Adrenal gland (tissue), 9 donors: ENCODE measurements at regions not wholly inside any gene's neighbourhood (a gene's known extent, or its start where the extent isn't known, plus 50 kb on each side); places are given as distances from the start of the nearest gene placed in this dataset.

ENCODE experiments used
- DNase-seq, 7 donors: peaks; one replicate each; pipeline ENCODE4 v3.0.0-alpha.2; 2019 to 2020
- H3K27ac ChIP-seq, 5 donors: fragments of 200-600 bp; sonication (generic) in 4 of 5; 1 replicate in 3 of 5; 2 replicates in 2 of 5; pipeline versions ENCODE4 v1.5.1 to v1.8.0; 2016 to 2020; ENCODE audit warnings: mild to moderate bottlenecking in 1 of 5
- H3K27me3 ChIP-seq: fragments of 200-600 bp; 2 replicates; pipeline ENCODE4 v1.8.0; 2021
- H3K36me3 ChIP-seq, 2 donors: fragments of 200-600 bp; replicated peaks in 1 of 2; 1 replicate in 1 of 2; 2 replicates in 1 of 2; pipeline versions ENCODE4 v1.5.1 to v1.8.0; 2018 to 2022
- H3K4me1 ChIP-seq, 2 donors: fragments of 200-600 bp; replicated peaks in 1 of 2; 1 replicate in 1 of 2; 2 replicates in 1 of 2; pipeline versions ENCODE4 v1.5.1 to v1.8.0; 2018 to 2021
- H3K4me3 ChIP-seq, 4 donors: fragments of 200-600 bp; sonication (generic) in 3 of 4; one replicate each; pipeline ENCODE4 v1.5.1; 2016 to 2018
- H3K9me3 ChIP-seq, 3 donors: fragments of 200-600 bp; sonication (generic) in 1 of 3; replicated peaks in 1 of 3; 1 replicate in 2 of 3; 2 replicates in 1 of 3; pipeline versions ENCODE4 v1.5.1 to v1.8.0; 2016 to 2021
- POLR2A ChIP-seq, 2 donors: fragments of 450-650 bp; IDR thresholded peaks; one replicate each; pipeline ENCODE4 v1.6.1; 2017; ENCODE audit warnings: antibody characterized with exemption in 2 of 2, mild to moderate bottlenecking in 2 of 2, moderate library complexity in 1 of 2
- WGBS, 4 donors: extraction: QIAGEN DNeasy Blood & Tissue Kit in 2 of 4; methylation state at CpG; one replicate each; pipeline versions ENCODE4 v1.1.5 to v1.1.7; 2013 to 2017; 5-methylcytosine and 5-hydroxymethylcytosine counted together
- intact Hi-C, 2 donors: fragments of 100-400 bp; cut with DNase I; formaldehyde crosslinking; loops; one replicate each; pipeline versions ENCODE4 v1.14.1 to v1.15.0; 2022 to 2023
- TF ChIP-seq, protein P1 (sequence below), 6 experiments: fragments of 450-650 bp in 4 of 6; fragments of 200-600 bp in 2 of 6; sonication (generic) in 1 of 6; IDR thresholded peaks; 1 replicate in 5 of 6; 2 replicates in 1 of 6; pipeline versions ENCODE4 v1.5.1 to v1.8.0; 2016 to 2021; ENCODE audit warnings: antibody characterized with exemption in 6 of 6, mild to moderate bottlenecking in 2 of 6, moderate library complexity in 1 of 6
- donor health status: healthy with polysubstance abuse.
- donor health status: Bipolar disorder and iron deficiency.
- donor health status: DM: yes; HTN: yes; CAD: no.
- donor health status: DM: no; HTN: no; CAD: no.
- donor health status: DM: no; HTN: no; CAD: no.

DNA sequence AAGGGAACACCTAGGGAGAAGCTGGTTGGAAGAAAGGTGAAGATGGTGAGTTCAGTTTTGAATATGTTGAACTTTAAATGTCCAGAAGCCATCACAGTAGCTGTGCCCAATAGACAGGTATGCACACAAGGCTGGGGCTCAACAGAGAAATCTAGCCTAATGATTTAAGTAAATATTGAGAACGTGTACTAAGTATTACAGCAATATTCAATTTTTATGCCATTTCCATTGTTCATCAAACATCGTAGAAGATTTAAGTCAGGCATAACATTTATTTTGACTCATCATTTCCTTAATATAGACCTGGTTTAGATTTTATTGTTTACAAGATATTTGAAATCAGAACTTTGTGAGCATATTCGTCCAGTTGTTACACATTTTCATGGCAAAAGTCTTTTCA, 116.4 kb downstream of the HPGD start:
- H3K27ac ChIP-seq, result no peak overlapping the region
- intact Hi-C loops, result no loop called here
- H3K27me3 ChIP-seq, result no peaks in the 10 kb centered on the region
- no peaks in the 10 kb centered on the region for H3K36me3 ChIP-seq
- no peak for TF ChIP-seq POLR2A (IDR thresholded peaks at IDR 0.05)
- TF ChIP-seq, protein P1, sequence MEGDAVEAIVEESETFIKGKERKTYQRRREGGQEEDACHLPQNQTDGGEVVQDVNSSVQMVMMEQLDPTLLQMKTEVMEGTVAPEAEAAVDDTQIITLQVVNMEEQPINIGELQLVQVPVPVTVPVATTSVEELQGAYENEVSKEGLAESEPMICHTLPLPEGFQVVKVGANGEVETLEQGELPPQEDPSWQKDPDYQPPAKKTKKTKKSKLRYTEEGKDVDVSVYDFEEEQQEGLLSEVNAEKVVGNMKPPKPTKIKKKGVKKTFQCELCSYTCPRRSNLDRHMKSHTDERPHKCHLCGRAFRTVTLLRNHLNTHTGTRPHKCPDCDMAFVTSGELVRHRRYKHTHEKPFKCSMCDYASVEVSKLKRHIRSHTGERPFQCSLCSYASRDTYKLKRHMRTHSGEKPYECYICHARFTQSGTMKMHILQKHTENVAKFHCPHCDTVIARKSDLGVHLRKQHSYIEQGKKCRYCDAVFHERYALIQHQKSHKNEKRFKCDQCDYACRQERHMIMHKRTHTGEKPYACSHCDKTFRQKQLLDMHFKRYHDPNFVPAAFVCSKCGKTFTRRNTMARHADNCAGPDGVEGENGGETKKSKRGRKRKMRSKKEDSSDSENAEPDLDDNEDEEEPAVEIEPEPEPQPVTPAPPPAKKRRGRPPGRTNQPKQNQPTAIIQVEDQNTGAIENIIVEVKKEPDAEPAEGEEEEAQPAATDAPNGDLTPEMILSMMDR (IDR thresholded peaks at IDR 0.05), result no peak
- no peak for DNase-seq
- H3K9me3 ChIP-seq, result no peaks in the 10 kb centered on the region
- H3K4me3 ChIP-seq, result no peak overlapping the region
- WGBS, 4 donors, result 77 to 91% (median 80%) methylated on average over 3 of the region's 3 CpGs
- no peaks in the 10 kb centered on the region for H3K4me1 ChIP-seq

DNA sequence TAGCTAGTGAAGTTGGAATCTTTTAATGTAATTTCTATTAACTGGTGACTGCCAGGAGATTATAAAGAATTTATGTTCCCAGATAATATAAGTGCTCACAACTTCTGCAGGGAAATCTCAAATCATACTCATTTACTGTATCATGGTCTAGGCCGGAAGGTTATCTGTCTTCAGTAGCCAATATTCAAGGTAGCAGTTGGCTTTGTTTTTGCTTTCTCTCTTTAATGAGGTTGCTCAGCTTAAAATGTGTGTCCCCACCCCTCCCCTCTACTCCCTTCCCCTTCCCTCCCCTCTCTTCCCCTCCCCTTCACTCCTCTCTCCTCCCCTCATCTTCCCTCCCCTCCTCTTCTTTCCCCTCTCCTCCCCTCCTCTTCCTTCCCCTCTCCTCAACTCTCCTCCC, 117.6 kb downstream of the HPGD start:
- no peaks in the 10 kb centered on the region for H3K9me3 ChIP-seq
- no peak for TF ChIP-seq POLR2A (IDR thresholded peaks at IDR 0.05)
- TF ChIP-seq, protein P1 (IDR thresholded peaks at IDR 0.05), result no peak
- DNase-seq, result no peak
- no peak overlapping the region for H3K4me3 ChIP-seq
- no peaks in the 10 kb centered on the region for H3K36me3 ChIP-seq
- WGBS, 4 donors, result 76 to 96% (median 87%) methylated on average over 1 of the region's 1 CpG
- intact Hi-C loops, result no loop called here
- no peak overlapping the region for H3K27ac ChIP-seq
- H3K4me1 ChIP-seq, result no peaks in the 10 kb centered on the region
- no peaks in the 10 kb centered on the region for H3K27me3 ChIP-seq

DNA sequence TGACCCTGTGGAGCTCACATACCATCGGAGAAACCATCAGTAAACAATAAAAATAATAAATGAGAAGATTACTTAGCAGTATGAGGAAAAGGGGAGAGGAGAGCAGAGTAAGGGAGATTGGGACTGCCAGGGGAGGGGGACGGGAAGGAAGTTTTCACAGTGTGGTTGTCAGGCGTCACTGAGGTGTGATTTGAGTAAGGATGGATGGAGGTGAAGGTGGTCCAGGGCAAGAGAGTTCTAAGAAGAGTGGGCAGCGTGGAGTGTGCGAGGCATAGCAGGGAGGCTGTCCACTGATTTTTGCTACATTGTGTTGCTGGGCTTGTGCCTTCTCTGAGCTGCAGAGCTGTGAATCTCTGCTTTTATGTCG, 119.1 kb downstream of the HPGD start:
- intact Hi-C loops, result no loop called here
- H3K4me3 ChIP-seq, result no peak overlapping the region
- no peak overlapping the region for H3K27ac ChIP-seq
- TF ChIP-seq, protein P1 (IDR thresholded peaks at IDR 0.05), result no peak
- no peak for TF ChIP-seq POLR2A (IDR thresholded peaks at IDR 0.05)
- no peaks in the 10 kb centered on the region for H3K9me3 ChIP-seq
- no peaks in the 10 kb centered on the region for H3K4me1 ChIP-seq
- 58 to 62% (median 60%) methylated on average over 6 of the region's 6 CpGs for WGBS, 4 donors
- no peaks in the 10 kb centered on the region for H3K36me3 ChIP-seq
- no peaks in the 10 kb centered on the region for H3K27me3 ChIP-seq
- DNase-seq, result no peak

DNA sequence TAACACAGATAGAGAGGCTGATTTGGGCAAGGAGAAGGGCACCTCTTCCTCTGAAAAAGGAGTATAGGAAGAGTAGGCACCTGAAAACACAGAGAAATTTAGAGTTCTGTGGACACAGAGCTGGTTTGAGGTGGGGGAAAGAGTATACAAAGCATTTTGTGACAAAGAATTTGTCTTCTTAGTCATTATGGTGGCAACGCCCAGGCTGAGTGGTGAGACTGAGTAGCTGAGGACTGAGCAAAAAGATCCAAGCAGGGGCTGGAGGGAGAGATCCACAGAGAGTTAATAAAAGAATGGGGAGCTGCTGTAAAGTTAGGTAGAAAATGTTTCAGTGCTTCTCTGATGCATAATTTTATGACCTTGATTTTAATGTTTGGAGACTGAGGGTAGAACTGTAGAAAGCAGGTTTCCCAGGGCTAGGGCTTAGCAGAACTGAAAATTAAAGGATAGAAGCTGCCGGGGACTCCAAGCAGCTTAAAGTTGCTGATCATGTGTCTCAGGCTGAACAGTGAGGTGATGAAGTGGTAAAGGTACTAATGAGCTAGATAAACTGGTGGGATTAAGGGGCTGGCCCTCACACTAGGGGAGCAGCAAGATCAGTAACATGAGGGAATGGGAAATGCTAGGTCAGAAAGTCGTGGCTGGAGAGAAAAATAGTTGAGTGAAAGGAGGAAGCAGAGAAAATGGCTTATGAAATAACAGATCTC, 118.9 kb downstream of the CEP44 start:
- WGBS, 4 donors, result 50 to 66% (median 55%) methylated on average over 3 of the region's 3 CpGs
- TF ChIP-seq, protein P1 (IDR thresholded peaks at IDR 0.05), result no peak
- no peak for TF ChIP-seq POLR2A (IDR thresholded peaks at IDR 0.05)

More for the DNA sequence above, 118.9 kb downstream of the CEP44 start:
- intact Hi-C loops, result no loop called here
- H3K36me3 ChIP-seq, result no peaks in the 10 kb centered on the region
- H3K9me3 ChIP-seq, result no peaks in the 10 kb centered on the region
- no peaks in the 10 kb centered on the region for H3K27me3 ChIP-seq
- H3K4me3 ChIP-seq, result no peak overlapping the region
- no peak overlapping the region for H3K27ac ChIP-seq
- DNase-seq, result no peak
- no peaks in the 10 kb centered on the region for H3K4me1 ChIP-seq
